ENCODE measurements at regions not wholly inside any gene's neighbourhood (a gene's known extent, or its start where the extent isn't known, plus 50 kb on each side); places are given as distances from the start of the nearest gene placed in this dataset.

DNA sequence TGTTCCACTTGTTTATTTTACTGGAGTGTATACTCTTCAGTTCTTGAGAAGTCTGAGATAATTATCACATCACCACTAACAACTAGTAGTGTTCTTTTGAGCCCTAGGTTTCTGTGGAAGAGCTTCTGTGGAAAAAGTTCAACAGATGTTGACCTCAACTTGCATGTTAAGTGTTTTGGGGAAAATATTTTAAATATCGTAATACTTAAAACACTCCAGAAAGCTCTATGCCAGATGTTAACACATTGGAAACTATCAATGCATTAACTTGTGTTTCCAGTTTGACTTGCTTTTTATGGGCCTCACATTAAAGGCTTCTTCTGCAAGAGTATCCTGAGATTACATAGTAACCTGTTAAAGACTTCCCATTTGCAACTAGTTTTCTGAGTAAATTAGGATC is 173.1 kb downstream of the DUSP6 start:
- TF ChIP-seq, protein P1, sequence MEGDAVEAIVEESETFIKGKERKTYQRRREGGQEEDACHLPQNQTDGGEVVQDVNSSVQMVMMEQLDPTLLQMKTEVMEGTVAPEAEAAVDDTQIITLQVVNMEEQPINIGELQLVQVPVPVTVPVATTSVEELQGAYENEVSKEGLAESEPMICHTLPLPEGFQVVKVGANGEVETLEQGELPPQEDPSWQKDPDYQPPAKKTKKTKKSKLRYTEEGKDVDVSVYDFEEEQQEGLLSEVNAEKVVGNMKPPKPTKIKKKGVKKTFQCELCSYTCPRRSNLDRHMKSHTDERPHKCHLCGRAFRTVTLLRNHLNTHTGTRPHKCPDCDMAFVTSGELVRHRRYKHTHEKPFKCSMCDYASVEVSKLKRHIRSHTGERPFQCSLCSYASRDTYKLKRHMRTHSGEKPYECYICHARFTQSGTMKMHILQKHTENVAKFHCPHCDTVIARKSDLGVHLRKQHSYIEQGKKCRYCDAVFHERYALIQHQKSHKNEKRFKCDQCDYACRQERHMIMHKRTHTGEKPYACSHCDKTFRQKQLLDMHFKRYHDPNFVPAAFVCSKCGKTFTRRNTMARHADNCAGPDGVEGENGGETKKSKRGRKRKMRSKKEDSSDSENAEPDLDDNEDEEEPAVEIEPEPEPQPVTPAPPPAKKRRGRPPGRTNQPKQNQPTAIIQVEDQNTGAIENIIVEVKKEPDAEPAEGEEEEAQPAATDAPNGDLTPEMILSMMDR (conservative IDR thresholded peaks at IDR 0.05; ENCODE audit: control insufficient read depth, insufficient read depth, low read depth, low read length) = no peak
- no peak for DNase-seq (ENCODE audit: low read depth)
- no peak overlapping the region for H3K4me3 ChIP-seq (ENCODE audit: control insufficient read depth, low read depth, low read length)

DNA sequence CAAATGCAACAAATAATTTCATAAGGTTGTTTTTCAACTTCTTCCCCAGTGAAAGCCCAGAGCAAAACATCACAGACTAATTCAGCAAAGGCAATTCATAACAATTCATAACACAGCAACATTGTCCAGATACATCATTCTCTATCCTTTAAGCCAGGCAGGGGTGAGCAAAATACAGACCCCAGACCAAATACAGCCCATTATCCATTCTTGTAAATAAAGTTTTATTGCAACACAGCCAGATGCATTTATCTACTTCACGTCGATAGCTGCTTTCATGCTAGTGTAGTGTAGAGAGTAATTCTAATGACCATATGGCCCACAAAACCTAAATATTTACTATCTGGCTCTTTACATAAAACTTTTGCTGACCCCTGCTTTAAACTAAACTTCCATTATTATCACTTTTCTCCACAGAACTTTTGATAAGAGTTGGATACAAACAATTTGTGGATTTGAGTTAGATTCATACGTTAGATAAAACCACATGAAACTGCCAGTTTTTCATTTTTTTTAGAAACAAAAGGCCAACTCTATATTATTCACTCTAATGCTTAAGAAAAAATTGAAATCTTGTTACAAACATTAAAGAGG is 174.4 kb downstream of the DUSP6 start:
- TF ChIP-seq, protein P1 (conservative IDR thresholded peaks at IDR 0.05; ENCODE audit: control insufficient read depth, insufficient read depth, low read depth, low read length) = no peak
- H3K4me3 ChIP-seq (ENCODE audit: control insufficient read depth, low read depth, low read length) = no peak overlapping the region
- DNase-seq (ENCODE audit: low read depth) = no peak

DNA sequence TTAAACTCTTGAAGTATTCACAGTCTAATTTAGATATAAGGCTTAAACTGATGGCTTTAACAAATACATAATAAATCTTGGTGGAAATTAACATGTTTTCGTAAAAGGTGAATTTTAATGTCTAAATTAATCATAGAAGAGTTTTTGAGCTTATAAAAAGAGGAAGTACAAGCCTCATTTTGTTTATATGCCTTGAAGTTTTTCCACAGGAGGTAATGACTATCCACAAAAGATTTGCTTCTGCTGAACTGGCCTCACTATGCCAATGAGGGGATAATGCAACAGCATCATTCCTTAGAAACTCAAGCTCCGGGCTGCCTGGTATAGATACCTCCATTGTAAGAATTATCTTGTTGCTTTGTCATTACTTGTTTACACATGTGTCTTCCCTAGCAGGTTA is 175.6 kb downstream of the DUSP6 start:
- DNase-seq (ENCODE audit: low read depth) = no peak
- no peak overlapping the region for H3K4me3 ChIP-seq (ENCODE audit: control insufficient read depth, low read depth, low read length)
- TF ChIP-seq, protein P1 (conservative IDR thresholded peaks at IDR 0.05; ENCODE audit: control insufficient read depth, insufficient read depth, low read depth, low read length) = no peak

DNA sequence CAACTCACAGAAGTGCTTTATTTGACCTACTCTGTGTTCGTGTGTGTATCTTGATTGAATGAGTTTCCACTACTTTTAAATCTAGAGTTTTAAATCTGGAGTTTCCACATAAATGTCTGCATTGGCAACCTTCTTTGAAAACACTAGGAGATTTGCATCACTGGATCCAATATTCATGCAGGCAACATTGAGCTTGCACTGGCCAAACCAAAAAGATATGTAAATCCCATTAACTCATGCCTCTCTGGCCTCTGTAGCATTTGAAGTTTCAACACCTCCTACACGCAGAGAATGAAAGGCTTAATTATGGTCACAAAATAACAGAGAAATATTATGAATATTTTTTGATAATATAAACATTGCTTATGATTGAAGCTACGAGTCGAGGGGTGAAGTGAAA is 178.6 kb downstream of the DUSP6 start:
- DNase-seq (ENCODE audit: low read depth) = no peak
- no peak overlapping the region for H3K4me3 ChIP-seq (ENCODE audit: control insufficient read depth, low read depth, low read length)
- TF ChIP-seq, protein P1 (conservative IDR thresholded peaks at IDR 0.05; ENCODE audit: control insufficient read depth, insufficient read depth, low read depth, low read length) = no peak

DNA sequence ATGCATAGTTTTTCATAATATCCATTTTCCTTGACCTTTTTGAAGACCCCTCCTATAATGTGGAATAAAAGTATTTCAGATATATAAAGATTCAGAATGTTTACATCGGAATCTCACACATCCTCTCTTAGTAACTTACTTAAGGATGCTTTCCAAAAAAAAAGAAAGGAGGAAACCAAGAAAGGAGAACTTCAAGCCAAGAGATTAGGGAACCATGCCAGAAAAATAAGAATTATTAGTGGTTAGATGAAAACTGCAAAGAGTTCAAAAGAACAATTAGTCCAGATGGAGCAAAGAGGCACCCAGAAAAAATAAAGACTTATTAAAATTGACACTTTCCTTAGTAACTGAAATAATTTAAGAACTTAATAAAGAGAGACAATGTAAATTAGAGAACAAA is 179.2 kb downstream of the DUSP6 start:
- TF ChIP-seq, protein P1 (conservative IDR thresholded peaks at IDR 0.05; ENCODE audit: control insufficient read depth, insufficient read depth, low read depth, low read length) = no peak
- no peak for DNase-seq (ENCODE audit: low read depth)
- H3K4me3 ChIP-seq (ENCODE audit: control insufficient read depth, low read depth, low read length) = no peak overlapping the region

DNA sequence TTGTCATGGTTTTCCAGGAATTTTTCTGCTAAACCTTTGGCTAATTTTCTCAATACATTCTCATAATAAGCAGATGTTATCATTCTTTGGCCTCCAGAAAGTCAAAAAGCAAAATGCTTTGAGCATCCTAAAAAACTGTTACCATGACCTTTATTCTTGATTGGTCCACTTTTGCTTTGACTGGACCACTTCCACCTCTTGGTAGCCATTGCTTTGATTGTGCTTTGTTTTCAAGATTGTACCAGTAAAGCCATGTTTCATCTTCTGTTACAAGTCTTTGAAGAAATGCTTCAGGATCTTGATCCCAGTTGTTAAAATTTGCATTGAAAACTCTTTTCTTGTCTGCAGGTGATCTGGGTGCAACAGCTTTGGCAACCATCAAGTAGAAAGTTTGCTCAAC is 180.1 kb downstream of the DUSP6 start:
- DNase-seq (ENCODE audit: low read depth) = no peak
- TF ChIP-seq, protein P1 (conservative IDR thresholded peaks at IDR 0.05; ENCODE audit: control insufficient read depth, insufficient read depth, low read depth, low read length) = no peak
- H3K4me3 ChIP-seq (ENCODE audit: control insufficient read depth, low read depth, low read length) = no peak overlapping the region

DNA sequence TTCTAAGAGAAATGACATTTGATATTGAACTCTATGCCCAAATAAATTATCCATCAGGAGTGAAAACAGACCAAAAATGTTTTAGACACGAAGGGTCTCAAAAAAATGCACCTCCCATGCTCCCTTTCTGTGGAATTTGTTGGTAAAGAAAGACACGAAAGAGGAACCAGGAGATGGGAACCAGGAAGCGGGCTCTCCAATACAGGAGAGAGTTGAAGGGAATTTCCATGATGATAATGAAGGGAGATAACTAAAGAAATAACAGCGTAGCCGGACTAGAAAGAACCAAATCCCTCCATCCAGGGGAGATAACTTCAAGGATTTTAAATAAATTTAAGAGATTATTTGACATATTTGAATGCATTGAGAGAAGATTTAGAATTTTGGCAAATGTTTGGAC is 183.0 kb downstream of the DUSP6 start:
- H3K4me3 ChIP-seq (ENCODE audit: control insufficient read depth, low read depth, low read length) = no peak overlapping the region
- DNase-seq (ENCODE audit: low read depth) = no peak
- TF ChIP-seq, protein P1 (conservative IDR thresholded peaks at IDR 0.05; ENCODE audit: control insufficient read depth, insufficient read depth, low read depth, low read length) = no peak

Measured in fibroblast of mammary gland (primary cell).